ENCODE measurements at regions not wholly inside any gene's neighbourhood (a gene's known extent, or its start where the extent isn't known, plus 50 kb on each side); places are given as distances from the start of the nearest gene placed in this dataset.
"Not testable (repeated sequence)": the region's sequence is repeated elsewhere in the genome, so short reads cannot be mapped to it uniquely, and the experiment has no call there.

- Histone ChIP-seq H3K27me3 (no peaks in the 10 kb centered on the region), H3K27ac (no peak overlapping the region), H3K9me3 (no peaks in the 10 kb centered on the region), H3K36me3 (no peaks in the 10 kb centered on the region), H3K4me3 (no peak overlapping the region), H3K4me1 (no peaks in the 10 kb centered on the region)
- TF ChIP-seq CTCF (IDR thresholded peaks at IDR 0.05): no peak
- no peak for DNase-seq (ENCODE audit: low spot score in 2 of 2)
- intact Hi-C loops (cut with DNase I): no loop called here
Measured at GRCh38 chr5:104049752-104050151, 487.2 kb upstream of the NUDT12 start.

- no peaks in the 10 kb centered on the region for H3K27me3 ChIP-seq
- H3K27ac ChIP-seq: no peak overlapping the region
- no peak for TF ChIP-seq CTCF (IDR thresholded peaks at IDR 0.05)
- H3K36me3 ChIP-seq: no peaks in the 10 kb centered on the region
- DNase-seq (ENCODE audit: low spot score in 2 of 2): no peak
- H3K4me1 ChIP-seq: no peaks in the 10 kb centered on the region
- H3K4me3 ChIP-seq: no peak overlapping the region
- no peaks in the 10 kb centered on the region for H3K9me3 ChIP-seq
- intact Hi-C loops (cut with DNase I): no loop called here
Measured at GRCh38 chr5:104048231-104048630, 485.6 kb upstream of the NUDT12 start.

- Histone ChIP-seq H3K27ac (no peak overlapping the region), H3K27me3 (no peaks in the 10 kb centered on the region), H3K9me3 (no peaks in the 10 kb centered on the region), H3K4me3 (no peak overlapping the region), H3K4me1 (no peaks in the 10 kb centered on the region), H3K36me3 (no peaks in the 10 kb centered on the region)
- intact Hi-C loops (cut with DNase I): no loop called here
- DNase-seq (ENCODE audit: low spot score in 2 of 2): no peak
- TF ChIP-seq CTCF (IDR thresholded peaks at IDR 0.05): no peak
Measured at GRCh38 chr5:104045987-104046386, 483.4 kb upstream of the NUDT12 start.

- H3K27ac ChIP-seq; intact Hi-C loops (cut with DNase I); DNase-seq (ENCODE audit: low spot score in 2 of 2); H3K4me1 ChIP-seq; H3K4me3 ChIP-seq; H3K27me3 ChIP-seq; H3K36me3 ChIP-seq; H3K9me3 ChIP-seq: not testable (repeated sequence)
Measured at GRCh38 chr5:104039871-104040270, 477.3 kb upstream of the NUDT12 start.

- H3K4me1 ChIP-seq; H3K9me3 ChIP-seq; H3K27me3 ChIP-seq; H3K27ac ChIP-seq; H3K36me3 ChIP-seq; H3K4me3 ChIP-seq; DNase-seq (ENCODE audit: low spot score in 2 of 2); intact Hi-C loops (cut with DNase I): not testable (repeated sequence)
Measured at GRCh38 chr5:104037136-104037535, 474.5 kb upstream of the NUDT12 start.

GRCh38 chr5:104033186-104033585, 470.6 kb upstream of the NUDT12 start:
- intact Hi-C loops (cut with DNase I); H3K36me3 ChIP-seq; H3K9me3 ChIP-seq; H3K4me1 ChIP-seq; H3K27ac ChIP-seq; H3K27me3 ChIP-seq; DNase-seq (ENCODE audit: low spot score in 2 of 2); H3K4me3 ChIP-seq: not testable (repeated sequence)

- H3K4me3 ChIP-seq: no peak overlapping the region
- intact Hi-C loops (cut with DNase I): no loop called here
- no peaks in the 10 kb centered on the region for H3K27me3 ChIP-seq
- TF ChIP-seq CTCF (IDR thresholded peaks at IDR 0.05): no peak
- no peaks in the 10 kb centered on the region for H3K36me3 ChIP-seq
- H3K27ac ChIP-seq: no peak overlapping the region
- DNase-seq (ENCODE audit: low spot score in 2 of 2): no peak
- H3K4me1 ChIP-seq: no peaks in the 10 kb centered on the region
- no peaks in the 10 kb centered on the region for H3K9me3 ChIP-seq
Measured at GRCh38 chr5:104024538-104024937, 461.9 kb upstream of the NUDT12 start.

Measured in ascending aorta (tissue), 2 donors.